ENCODE measurements at regions not wholly inside any gene's neighbourhood (a gene's known extent, or its start where the extent isn't known, plus 50 kb on each side); places are given as distances from the start of the nearest gene placed in this dataset.
"Not testable (repeated sequence)": the region's sequence is repeated elsewhere in the genome, so short reads cannot be mapped to it uniquely, and the experiment has no call there.

DNA sequence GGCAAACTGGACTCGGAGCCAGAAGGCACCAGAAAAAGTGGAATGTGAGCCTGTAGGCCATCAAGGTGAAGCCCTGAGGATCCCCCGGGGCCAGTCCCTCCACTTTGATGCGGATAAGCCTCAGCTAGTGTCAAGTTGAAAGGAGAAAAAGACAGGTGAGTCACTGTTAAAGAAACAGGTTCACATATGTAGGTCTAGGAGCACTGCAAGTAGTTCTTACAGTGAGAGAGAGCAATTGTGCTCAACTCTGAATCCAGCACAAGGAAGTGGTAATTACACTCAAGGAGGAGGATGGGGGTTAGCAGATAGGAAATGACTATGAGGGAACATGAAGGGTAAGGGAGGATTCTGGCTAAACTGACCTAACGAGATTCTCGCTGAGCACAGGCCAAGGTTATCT, 157.5 kb upstream of the PTPN20 start:
- TF ChIP-seq, protein P1, sequence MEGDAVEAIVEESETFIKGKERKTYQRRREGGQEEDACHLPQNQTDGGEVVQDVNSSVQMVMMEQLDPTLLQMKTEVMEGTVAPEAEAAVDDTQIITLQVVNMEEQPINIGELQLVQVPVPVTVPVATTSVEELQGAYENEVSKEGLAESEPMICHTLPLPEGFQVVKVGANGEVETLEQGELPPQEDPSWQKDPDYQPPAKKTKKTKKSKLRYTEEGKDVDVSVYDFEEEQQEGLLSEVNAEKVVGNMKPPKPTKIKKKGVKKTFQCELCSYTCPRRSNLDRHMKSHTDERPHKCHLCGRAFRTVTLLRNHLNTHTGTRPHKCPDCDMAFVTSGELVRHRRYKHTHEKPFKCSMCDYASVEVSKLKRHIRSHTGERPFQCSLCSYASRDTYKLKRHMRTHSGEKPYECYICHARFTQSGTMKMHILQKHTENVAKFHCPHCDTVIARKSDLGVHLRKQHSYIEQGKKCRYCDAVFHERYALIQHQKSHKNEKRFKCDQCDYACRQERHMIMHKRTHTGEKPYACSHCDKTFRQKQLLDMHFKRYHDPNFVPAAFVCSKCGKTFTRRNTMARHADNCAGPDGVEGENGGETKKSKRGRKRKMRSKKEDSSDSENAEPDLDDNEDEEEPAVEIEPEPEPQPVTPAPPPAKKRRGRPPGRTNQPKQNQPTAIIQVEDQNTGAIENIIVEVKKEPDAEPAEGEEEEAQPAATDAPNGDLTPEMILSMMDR (IDR thresholded peaks at IDR 0.05; ENCODE audit: insufficient read depth, low read depth, low read length): not testable (repeated sequence)
- not testable (repeated sequence) for TF ChIP-seq EZH2 (IDR thresholded peaks at IDR 0.05; ENCODE audit: insufficient read depth, low read length)

Data from astrocyte (in vitro differentiated cells and primary cell).